GM19468 (cell line): ENCODE measurements at regions not wholly inside any gene's neighbourhood (a gene's known extent, or its start where the extent isn't known, plus 50 kb on each side); places are given as distances from the start of the nearest gene placed in this dataset.
"Not testable (repeated sequence)": the region's sequence is repeated elsewhere in the genome, so short reads cannot be mapped to it uniquely, and the experiment has no call there.

Source experiments
- ATAC-seq: cut with Tn5 transposase; IDR thresholded peaks from one replicate; pipeline ENCODE4 v1.9.1; 2021; ENCODE audit warnings: mild to moderate bottlenecking, moderate library complexity, moderate number of reproducible peaks; ENCODE audit not compliant: unreplicated experiment; ENCODE audit errors: extremely low read depth

- no peak for ATAC-seq
These were observed 211.0 kb upstream of the RIMS1 start for GRCh38 chr6:71675386-71675785.

DNA sequence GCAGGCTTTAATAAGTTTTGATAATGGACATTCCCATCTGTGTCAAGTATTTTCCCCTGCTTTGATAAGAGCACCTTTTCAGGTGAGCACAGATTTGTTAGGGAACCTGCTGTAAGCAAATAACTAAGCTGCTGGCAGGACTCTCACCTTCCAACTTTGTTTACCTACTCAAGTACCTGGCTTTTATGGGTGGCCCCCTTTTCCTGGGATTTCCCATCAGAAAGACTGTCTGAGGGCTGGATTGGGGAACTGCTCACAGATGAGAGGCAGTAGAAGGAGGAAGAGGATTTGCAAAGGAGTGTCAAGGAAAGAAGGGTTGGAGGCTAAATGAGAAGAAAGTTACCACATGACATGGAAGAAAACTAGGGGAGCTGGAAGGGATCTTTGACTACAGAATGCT, 210.1 kb upstream of the RIMS1 start:
- no peak for ATAC-seq

DNA sequence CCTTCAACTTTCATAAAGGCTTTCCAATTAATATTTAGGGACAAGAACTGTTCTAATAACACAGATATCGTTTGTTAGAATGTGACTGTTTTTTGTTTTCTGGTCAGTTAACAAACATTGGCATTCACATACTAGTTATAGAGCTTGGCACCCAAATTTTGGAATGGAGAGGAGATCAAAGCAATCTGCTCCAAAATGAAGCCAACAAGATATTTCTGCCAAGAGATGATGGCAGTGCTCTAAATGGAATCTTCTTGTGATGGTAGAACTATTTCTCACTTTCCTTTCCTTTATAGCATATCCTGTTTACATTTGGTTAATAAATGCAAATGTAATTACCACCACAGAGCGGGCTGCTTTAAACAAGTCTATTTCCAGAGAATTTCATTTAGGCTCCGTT, 208.3 kb upstream of the RIMS1 start:
- ATAC-seq = no peak

GRCh38 chr6:71681234-71681867, 205.0 kb upstream of the RIMS1 start:
- no peak for ATAC-seq

- not testable (repeated sequence) for ATAC-seq
These were observed 200.2 kb upstream of the RIMS1 start for GRCh38 chr6:71686021-71686677.

DNA sequence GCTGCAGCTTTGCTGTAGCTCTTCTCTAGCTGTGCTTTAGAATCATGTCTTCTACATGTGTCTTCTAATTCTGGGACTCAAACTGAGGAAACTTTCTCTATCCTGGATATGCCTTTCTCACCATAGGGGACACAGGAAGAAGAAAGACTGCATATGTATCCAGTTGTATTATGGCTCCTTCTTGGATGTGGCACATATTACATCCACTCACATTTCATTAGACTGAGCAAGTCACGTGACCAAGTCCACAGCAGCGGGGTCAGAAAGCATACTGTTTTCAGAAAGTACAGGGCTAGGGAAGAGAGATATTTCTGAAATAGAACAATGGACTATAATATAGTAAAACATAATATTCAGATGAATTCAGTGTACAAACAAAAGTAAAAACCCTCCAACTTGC, 187.6 kb upstream of the RIMS1 start:
- ATAC-seq = no peak

- ATAC-seq = no peak
These were observed 179.8 kb upstream of the RIMS1 start for GRCh38 chr6:71706523-71706922.

- no peak for ATAC-seq
These were observed 179.3 kb upstream of the RIMS1 start for GRCh38 chr6:71707059-71707458.

- ATAC-seq = no peak
These were observed 165.6 kb upstream of the RIMS1 start for GRCh38 chr6:71720705-71721104.

DNA sequence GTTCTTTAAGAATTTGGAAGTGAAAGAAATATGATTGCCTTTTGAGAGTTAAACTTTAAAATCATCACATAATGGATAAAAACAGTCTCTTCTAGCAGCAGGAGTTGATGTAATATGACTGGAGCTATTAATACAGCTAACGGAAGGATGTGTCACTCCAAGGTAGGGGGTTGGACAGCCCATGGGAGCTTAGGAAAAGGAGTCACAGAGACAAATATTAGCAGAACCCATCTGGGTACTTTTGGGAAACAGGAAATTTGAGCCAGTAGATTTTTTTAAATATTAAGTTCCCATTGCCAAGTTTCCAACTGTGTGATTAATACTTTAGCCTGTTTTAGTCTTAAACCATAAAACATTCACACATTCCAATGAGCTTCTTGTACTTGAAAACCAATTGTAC, 164.7 kb upstream of the RIMS1 start:
- ATAC-seq = no peak

DNA sequence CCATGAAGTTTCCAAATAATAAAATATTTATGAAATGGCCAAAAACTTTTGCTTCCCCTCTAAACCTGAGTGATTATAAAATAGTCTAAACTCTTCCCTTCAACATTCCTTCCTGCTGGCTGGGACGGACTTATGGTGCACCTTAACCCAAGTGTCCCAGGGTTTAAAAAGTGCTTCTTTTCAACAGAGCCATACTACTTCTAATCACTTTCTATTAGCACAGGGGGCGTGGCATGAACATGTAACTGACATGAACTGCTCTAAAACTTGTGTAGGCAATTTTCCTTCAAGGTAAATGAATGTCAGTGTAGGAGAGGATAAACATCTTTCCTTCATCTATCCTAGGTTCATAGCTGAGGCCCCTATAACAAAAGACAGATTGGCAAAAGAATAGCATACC, 163.6 kb upstream of the RIMS1 start:
- no peak for ATAC-seq

GRCh38 chr6:71724456-71725125, 161.8 kb upstream of the RIMS1 start:
- no peak for ATAC-seq

- no peak for ATAC-seq
These were observed 161.3 kb upstream of the RIMS1 start for GRCh38 chr6:71725126-71725470.

- ATAC-seq = no peak
These were observed 160.2 kb upstream of the RIMS1 start for GRCh38 chr6:71726121-71726520.

DNA sequence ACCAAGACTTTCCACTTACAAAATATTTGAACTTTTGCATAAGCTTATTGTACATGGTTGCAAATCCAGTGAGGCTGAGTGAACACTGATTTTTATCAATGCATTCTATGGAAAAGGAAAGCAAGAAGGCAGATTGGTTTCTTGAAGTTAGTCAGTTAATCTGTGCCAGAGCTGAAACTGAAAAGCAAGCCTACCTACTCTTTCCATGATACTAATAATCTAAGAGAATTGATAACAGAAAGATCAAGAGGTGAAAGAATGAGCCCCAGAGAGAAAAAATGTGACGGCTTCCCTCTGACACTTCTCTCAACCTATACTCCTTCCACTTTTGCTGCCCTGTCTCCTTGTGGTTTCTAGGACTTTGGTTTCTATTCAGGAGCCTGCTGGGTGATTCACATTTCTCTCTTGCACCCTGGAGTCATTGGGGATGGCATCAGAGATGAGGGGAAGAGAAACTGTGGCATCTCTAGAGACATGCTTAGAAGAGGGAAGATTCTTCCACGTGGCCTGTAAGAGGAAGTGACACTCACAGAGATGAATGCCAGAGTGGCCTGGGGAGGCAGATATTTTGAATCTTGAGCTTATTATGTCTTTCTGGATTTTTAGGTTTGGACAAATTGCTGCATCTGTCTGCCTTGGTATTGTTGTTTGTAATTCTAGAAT, 158.6 kb upstream of the RIMS1 start:
- ATAC-seq = peak; percentile 73

- no peak for ATAC-seq
These were observed 156.1 kb upstream of the RIMS1 start for GRCh38 chr6:71730284-71730683.

DNA sequence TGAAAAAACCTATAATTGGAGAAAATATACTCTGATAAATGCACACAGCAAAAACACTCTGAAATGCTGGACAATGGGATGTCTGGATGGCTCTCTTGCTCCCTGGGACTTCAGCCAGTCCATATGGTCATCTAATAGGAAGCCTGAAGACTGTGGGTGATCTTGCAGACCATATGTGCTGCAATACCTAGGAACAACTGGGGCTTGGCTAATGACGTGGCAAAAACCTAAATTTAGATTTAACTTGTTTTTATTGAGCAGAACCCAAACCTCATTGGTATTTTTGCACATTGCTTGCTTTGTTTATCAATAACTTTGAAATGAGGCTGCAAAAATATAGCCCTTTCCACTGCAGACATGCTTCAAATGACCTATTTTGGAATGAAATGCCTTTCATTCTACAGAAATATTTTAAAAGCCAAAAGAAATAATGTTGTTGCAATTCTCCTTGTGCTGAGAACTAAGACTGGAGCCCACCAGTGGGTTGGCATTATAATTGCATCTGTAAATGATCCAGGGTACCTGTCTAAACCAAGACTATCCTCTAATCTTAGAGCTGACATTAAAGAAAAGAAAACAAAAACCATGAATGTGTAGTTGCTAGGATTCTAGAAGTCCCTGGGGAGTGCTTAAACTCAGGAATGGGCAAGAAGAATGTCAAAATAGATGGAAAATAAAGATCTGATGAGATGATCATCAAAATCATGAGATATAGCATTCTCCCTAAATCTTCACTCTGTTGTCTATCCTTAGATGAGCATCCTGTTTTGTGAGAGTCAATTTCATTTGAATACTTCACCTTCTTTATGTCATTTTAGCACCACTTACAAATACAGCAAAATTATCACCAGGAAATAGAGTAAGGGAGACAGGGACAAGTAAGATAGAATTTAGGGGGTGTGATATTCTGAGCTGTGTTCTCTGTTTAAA, 152.1 kb upstream of the RIMS1 start:
- no peak for ATAC-seq

DNA sequence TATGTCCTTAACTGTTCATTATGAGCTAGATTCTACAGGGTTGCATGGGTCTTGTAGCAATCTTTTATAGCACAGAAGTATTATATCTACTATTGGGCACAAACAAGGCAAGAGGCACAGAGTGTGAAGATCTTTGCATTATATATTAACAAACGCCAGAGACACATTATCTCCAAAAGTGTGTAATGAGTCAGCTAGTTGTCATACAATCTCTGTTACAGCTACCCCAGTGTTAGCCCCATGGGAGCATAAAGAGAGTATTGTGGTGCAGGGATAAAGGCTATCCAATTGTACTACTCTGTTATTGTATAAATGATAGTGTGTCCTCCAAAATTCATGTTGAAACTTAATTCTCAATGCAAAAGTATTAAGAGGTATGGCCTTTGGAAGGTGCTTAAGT, 148.4 kb upstream of the RIMS1 start:
- no peak for ATAC-seq

DNA sequence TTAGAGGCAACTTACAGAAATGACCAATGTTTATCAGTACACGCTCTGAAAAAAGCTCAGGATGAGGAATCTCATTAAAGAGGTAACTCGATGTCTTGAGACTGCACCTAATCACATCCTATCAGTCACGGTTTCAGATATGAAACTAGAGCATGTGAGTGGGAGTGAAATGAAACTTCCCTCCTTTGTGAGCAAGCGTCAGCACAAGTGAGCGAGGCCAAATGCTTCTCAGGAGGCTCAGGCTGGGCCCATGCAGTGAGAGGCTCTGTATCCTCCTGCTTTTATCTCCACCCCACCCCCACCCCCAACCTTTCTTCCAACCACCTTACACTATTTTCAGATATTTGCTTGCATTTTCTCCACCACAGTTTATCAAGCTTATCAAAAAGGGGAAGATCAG, 140.8 kb upstream of the RIMS1 start:
- ATAC-seq = no peak

DNA sequence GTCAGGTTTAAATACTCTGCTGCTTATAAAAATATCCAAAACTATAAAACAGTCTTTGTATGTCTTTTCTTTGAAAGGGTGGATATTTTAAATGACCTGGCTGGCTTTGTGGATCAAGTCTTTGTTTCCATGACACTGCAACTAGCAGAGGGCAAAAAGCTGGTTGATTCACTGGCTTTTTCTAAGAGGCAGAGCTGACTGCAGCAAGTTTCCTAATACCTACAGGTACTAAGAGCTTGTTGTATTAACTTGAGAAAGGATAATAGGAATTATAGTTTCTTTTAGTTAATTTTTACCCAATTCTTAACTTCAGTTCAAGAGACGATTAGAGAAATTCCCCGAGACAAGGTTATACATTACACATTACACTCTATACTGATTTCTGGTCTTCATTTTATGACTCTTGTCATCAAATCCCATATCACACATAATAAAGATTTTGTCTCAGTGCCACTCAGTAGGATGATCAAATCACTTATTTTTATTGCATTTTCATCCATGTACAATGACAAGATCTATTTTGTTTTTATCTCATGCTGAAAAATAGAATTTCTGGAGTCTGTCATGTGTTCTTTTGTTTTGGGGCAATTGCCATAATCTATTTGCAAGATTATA, 120.1 kb upstream of the RIMS1 start:
- no peak for ATAC-seq
